MCF 10A (cell line): ENCODE measurements at regions not wholly inside any gene's neighbourhood (a gene's known extent, or its start where the extent isn't known, plus 50 kb on each side); places are given as distances from the start of the nearest gene placed in this dataset.

Experiments
- BruUV-seq: library from RNA; stranded (reverse); fragments of 400-500 nt; replicated peaks from 2 replicates; lab custom pipeline; 2021; lab: Mats Ljungman, UMichigan
- CTCF ChIA-PET: fragments of 300-600 bp; sonication (Branson Sonifier 250); formaldehyde crosslinking; extraction: SDS; loops from one replicate; lab custom pipeline; 2021; ENCODE audit warnings: antibody characterized with exemption, inconsistent platforms; lab: Yijun Ruan, JAX
- POLR2A ChIA-PET: fragments of 300-600, 350-650 bp; sonication (Branson Sonifier 250); formaldehyde crosslinking; extraction: SDS; loops from one replicate; lab custom pipeline; 2020; ENCODE audit warnings: antibody characterized with exemption, inconsistent platforms; lab: Yijun Ruan, JAX
- DNase-seq: peaks from one replicate; pipeline ENCODE4 v3.0.0-alpha.2; 2018; ENCODE audit not compliant: unreplicated experiment
- H3K27ac Mint-ChIP-seq: one replicate; pipeline ENCODE4 v1.8.0; 2022; ENCODE audit warnings: mild to moderate bottlenecking, low read depth, mixed read lengths; ENCODE audit not compliant: unreplicated experiment
- H3K27me3 Mint-ChIP-seq: one replicate; pipeline ENCODE4 v1.8.0; 2022; ENCODE audit warnings: mixed read lengths; ENCODE audit not compliant: insufficient read depth, unreplicated experiment
- H3K36me3 Mint-ChIP-seq: one replicate; pipeline ENCODE4 v1.8.0; 2022; ENCODE audit warnings: mild to moderate bottlenecking, moderate library complexity, mixed read lengths; ENCODE audit not compliant: insufficient read depth, unreplicated experiment
- H3K4me1 Mint-ChIP-seq: one replicate; pipeline ENCODE4 v1.8.0; 2022; ENCODE audit warnings: mixed read lengths; ENCODE audit not compliant: insufficient read depth, unreplicated experiment
- H3K4me3 Mint-ChIP-seq: one replicate; pipeline ENCODE4 v1.8.0; 2022; ENCODE audit warnings: mild to moderate bottlenecking, moderate library complexity, mixed read lengths; ENCODE audit not compliant: unreplicated experiment
- H3K9me3 Mint-ChIP-seq: one replicate; pipeline ENCODE4 v1.8.0; 2022; ENCODE audit warnings: mixed read lengths; ENCODE audit not compliant: unreplicated experiment
- CTCF ChIP-seq: fragments of 200-600 bp; IDR thresholded peaks from one replicate; pipeline ENCODE4 v1.8.0; 2022; ENCODE audit warnings: antibody characterized with exemption, mild to moderate bottlenecking; ENCODE audit not compliant: unreplicated experiment
- intact Hi-C: fragments of 100-400 bp; cut with micrococcal nuclease; formaldehyde crosslinking; loops from 2 replicates; pipeline ENCODE4 v1.14.1; 2022

- no peak overlapping the region for H3K4me3 Mint-ChIP-seq
- POLR2A ChIA-PET = interaction anchor here (0.6 kb wide), 1 partner anchor 509 kb away, joined by 4 read pairs; no protein-coding TSS in a partner anchor
- intact Hi-C loops = no loop called here
- no peak for DNase-seq
- no peak overlapping the region for H3K27ac Mint-ChIP-seq
- H3K27me3 Mint-ChIP-seq = peaks cover 20% of the 10 kb centered on the region
- no peaks in the 10 kb centered on the region for H3K9me3 Mint-ChIP-seq
- CTCF ChIA-PET = no interaction called here
- no peak for TF ChIP-seq CTCF
- no peaks in the 10 kb centered on the region for H3K4me1 Mint-ChIP-seq
- BruUV-seq = no TSS peak
- no peaks in the 10 kb centered on the region for H3K36me3 Mint-ChIP-seq
These were observed 70.1 kb upstream of the BCO1 start for GRCh38 chr16:81168406-81168805.

GRCh38 chr16:81167851-81168250 lies 70.6 kb upstream of the BCO1 start:
- BruUV-seq = no TSS peak
- ChIA-PET POLR2A (interaction anchor here (0.6 kb wide), 1 partner anchor 508 kb away, joined by 4 read pairs; no protein-coding TSS in a partner anchor), CTCF (no interaction called here)
- no peaks in the 10 kb centered on the region for H3K4me1 Mint-ChIP-seq
- intact Hi-C loops = no loop called here
- H3K27ac Mint-ChIP-seq = no peak overlapping the region
- H3K9me3 Mint-ChIP-seq = no peaks in the 10 kb centered on the region
- DNase-seq = no peak
- H3K36me3 Mint-ChIP-seq = no peaks in the 10 kb centered on the region
- TF ChIP-seq CTCF = no peak
- H3K27me3 Mint-ChIP-seq = peaks cover 20% of the 10 kb centered on the region
- H3K4me3 Mint-ChIP-seq = no peak overlapping the region

- H3K4me3 Mint-ChIP-seq = no peak overlapping the region
- ChIA-PET CTCF (no interaction called here), POLR2A (no interaction called here)
- BruUV-seq = no TSS peak
- H3K36me3 Mint-ChIP-seq = no peaks in the 10 kb centered on the region
- intact Hi-C loops = no loop called here
- H3K27me3 Mint-ChIP-seq = peaks cover 20% of the 10 kb centered on the region
- no peaks in the 10 kb centered on the region for H3K9me3 Mint-ChIP-seq
- TF ChIP-seq CTCF = no peak
- H3K27ac Mint-ChIP-seq = no peak overlapping the region
- no peaks in the 10 kb centered on the region for H3K4me1 Mint-ChIP-seq
- DNase-seq = no peak
These were observed 70.5 kb upstream of the GCSH start for GRCh38 chr16:81166417-81167300.

- Mint-ChIP-seq H3K27ac (no peak overlapping the region), H3K36me3 (no peaks in the 10 kb centered on the region), H3K4me3 (no peak overlapping the region), H3K4me1 (no peaks in the 10 kb centered on the region), H3K27me3 (peaks cover 20% of the 10 kb centered on the region), H3K9me3 (no peaks in the 10 kb centered on the region)
- no peak for DNase-seq
- no TSS peak for BruUV-seq
- TF ChIP-seq CTCF = no peak
- ChIA-PET CTCF (interaction anchor here (0.6 to 1.0 kb wide), 2 partner anchors 24 to 144 kb away, joined by 3 read pairs; no protein-coding TSS in a partner anchor), POLR2A (no interaction called here)
- intact Hi-C loops = no loop called here
These were observed 69.4 kb upstream of the GCSH start for GRCh38 chr16:81165411-81166097.
